ENCODE measurements at regions not wholly inside any gene's neighbourhood (a gene's known extent, or its start where the extent isn't known, plus 50 kb on each side); places are given as distances from the start of the nearest gene placed in this dataset.

DNA sequence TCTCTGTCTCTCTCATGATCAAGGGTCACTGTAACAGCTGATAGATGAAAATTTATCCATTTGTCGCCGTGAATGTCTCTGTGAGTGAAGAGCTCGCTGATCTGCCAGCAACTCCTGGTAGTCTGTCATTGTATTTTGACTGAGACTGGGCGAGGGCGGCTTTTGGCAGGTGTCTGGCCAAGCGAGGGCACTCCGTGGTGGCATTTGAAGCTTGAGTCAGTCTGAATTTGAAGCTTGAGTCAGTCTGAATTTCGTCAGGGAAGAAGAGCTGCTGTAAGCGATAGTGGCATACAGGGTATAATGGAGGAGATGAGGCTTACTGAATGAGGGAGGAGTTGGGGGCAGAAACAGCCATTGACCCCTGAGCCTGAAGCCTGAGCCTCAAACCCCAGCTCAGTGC, 56.8 kb upstream of the FAM181A start:
- Mint-ChIP-seq H3K27me3 (ENCODE audit: low read depth) (peaks cover 51% of the 10 kb centered on the region), H3K9me3 (peaks cover 2% of the 10 kb centered on the region), H3K27ac (peak overlapping the region in 2 of 3 experiments; percentile 36 to 42), H3K36me3 (ENCODE audit: low read depth) (no peaks in the 10 kb centered on the region), H3K4me1 (peaks cover 18% of the 10 kb centered on the region), H3K4me3 (no peak overlapping the region)
- TF ChIP-seq, protein P1, sequence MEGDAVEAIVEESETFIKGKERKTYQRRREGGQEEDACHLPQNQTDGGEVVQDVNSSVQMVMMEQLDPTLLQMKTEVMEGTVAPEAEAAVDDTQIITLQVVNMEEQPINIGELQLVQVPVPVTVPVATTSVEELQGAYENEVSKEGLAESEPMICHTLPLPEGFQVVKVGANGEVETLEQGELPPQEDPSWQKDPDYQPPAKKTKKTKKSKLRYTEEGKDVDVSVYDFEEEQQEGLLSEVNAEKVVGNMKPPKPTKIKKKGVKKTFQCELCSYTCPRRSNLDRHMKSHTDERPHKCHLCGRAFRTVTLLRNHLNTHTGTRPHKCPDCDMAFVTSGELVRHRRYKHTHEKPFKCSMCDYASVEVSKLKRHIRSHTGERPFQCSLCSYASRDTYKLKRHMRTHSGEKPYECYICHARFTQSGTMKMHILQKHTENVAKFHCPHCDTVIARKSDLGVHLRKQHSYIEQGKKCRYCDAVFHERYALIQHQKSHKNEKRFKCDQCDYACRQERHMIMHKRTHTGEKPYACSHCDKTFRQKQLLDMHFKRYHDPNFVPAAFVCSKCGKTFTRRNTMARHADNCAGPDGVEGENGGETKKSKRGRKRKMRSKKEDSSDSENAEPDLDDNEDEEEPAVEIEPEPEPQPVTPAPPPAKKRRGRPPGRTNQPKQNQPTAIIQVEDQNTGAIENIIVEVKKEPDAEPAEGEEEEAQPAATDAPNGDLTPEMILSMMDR (IDR thresholded peaks at IDR 0.05; ENCODE audit: unreplicated experiment in 3 of 3) = no peak

DNA sequence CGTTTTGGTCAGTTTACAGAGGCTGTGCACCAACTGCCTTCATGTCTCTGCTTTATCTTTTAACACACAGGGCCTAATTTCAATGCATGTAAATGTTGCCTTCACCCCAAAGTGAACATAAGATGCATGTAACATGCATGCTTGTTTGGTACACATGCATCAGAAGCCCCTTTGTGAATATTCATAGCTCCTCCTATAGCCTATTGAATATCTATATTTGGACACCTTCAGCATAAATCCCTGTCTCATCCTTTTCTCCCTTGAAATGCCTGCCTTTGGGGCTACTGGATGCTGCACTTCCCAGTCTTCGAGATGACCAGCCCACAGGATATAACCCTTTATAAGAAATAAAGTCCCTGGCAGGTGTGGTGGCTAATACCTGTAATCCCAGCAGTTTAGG, 57.7 kb upstream of the FAM181A start:
- H3K27ac Mint-ChIP-seq = no peak overlapping the region
- H3K9me3 Mint-ChIP-seq = peaks cover 2% of the 10 kb centered on the region
- H3K4me1 Mint-ChIP-seq = peaks cover 18% of the 10 kb centered on the region
- TF ChIP-seq, protein P1 (IDR thresholded peaks at IDR 0.05; ENCODE audit: unreplicated experiment in 3 of 3) = no peak
- peaks cover 51% of the 10 kb centered on the region for H3K27me3 Mint-ChIP-seq (ENCODE audit: low read depth)
- H3K36me3 Mint-ChIP-seq (ENCODE audit: low read depth) = no peaks in the 10 kb centered on the region
- no peak overlapping the region for H3K4me3 Mint-ChIP-seq

DNA sequence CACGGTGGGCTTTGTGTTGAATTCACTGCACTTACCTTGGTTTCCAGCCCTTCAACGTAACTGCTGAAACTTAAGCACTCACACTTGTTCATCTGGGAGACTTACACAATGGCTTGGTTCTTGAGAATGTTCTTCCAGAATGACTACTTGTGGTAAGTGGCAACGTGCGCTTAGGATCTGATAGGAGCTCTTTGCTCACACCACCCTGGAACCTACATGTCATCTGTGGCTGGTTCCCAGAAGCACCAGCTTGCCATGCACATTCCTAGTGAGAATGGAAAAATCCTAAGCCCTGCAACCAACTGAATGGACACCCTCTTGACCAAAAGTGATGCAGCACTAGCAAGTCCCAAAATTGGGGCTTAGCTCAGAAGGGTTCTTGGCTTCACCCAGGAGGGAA, 59.0 kb upstream of the FAM181A start:
- TF ChIP-seq, protein P1 (IDR thresholded peaks at IDR 0.05; ENCODE audit: unreplicated experiment in 3 of 3) = no peak
- Mint-ChIP-seq H3K9me3 (no peaks in the 10 kb centered on the region), H3K4me1 (peaks cover 18% of the 10 kb centered on the region), H3K27ac (no peak overlapping the region), H3K36me3 (ENCODE audit: low read depth) (no peaks in the 10 kb centered on the region), H3K4me3 (no peak overlapping the region), H3K27me3 (ENCODE audit: low read depth) (peaks cover 49% of the 10 kb centered on the region)

DNA sequence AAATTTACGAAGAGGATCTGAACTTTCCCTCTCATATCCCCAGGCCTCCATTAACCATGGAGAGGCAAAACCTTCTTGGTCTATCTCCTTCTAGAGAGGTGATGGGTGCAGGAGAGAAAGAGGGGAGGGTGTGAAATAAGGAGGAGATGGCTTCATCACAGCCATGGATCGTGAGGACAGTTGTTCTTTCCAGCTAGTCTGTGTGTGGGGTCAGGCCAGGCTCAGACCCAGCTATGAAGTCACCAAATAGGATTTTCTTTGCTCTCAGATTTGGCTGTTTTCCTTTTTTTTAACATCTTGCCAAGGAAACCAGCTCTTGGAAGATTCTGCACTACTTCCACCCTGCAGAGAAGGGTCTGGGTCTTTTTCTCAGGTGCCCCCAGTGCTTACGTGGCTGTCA, 64.9 kb upstream of the FAM181A start:
- TF ChIP-seq, protein P1 (IDR thresholded peaks at IDR 0.05; ENCODE audit: unreplicated experiment in 3 of 3) = no peak
- Mint-ChIP-seq H3K4me1 (peaks cover 33% of the 10 kb centered on the region), H3K4me3 (no peak overlapping the region), H3K9me3 (no peaks in the 10 kb centered on the region), H3K27ac (no peak overlapping the region), H3K36me3 (ENCODE audit: low read depth) (no peaks in the 10 kb centered on the region), H3K27me3 (ENCODE audit: low read depth) (peaks cover 26% of the 10 kb centered on the region)

DNA sequence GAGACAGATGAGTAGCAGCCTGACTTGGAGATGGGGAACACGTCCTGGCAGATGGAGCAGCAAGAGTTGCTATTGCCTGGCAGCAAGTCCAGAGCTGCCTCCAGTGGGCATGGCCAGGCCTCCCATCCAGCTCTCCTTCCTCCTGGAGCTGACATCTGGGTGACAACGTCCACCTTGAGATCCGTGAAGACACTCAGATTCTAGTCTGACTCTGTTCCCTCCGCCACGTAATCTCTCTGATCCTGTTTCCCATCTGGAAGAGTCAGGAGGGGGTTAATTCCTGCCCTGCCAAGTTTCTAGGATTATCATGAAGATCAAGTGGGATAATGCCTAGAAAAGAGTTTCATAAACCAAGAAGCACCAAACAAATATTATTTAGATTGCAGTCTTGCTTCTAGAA, 65.3 kb upstream of the FAM181A start:
- H3K9me3 Mint-ChIP-seq = no peaks in the 10 kb centered on the region
- H3K27ac Mint-ChIP-seq = no peak overlapping the region
- no peak overlapping the region for H3K4me3 Mint-ChIP-seq
- H3K36me3 Mint-ChIP-seq (ENCODE audit: low read depth) = no peaks in the 10 kb centered on the region
- H3K27me3 Mint-ChIP-seq (ENCODE audit: low read depth) = peaks cover 30% of the 10 kb centered on the region
- peaks cover 37% of the 10 kb centered on the region for H3K4me1 Mint-ChIP-seq
- TF ChIP-seq, protein P1 (IDR thresholded peaks at IDR 0.05; ENCODE audit: unreplicated experiment in 3 of 3) = no peak

DNA sequence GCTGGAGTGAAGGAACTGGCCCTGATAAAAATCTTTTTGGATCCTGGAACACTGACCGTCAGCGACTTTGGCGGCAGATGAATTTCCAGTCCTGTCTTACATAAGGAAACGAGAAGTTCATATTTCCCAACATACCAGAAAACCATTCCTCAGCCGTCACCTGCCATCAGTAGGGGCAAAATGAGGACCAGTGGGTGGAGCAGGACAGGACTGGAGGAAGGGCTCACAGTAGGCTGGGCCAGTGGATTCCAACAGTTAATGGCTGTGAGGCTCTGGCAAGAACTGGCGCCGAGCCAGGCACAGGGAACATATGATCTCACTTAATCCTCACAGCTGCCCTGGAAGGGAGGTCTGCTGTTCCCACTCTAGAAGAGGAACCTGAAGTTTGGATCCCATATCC, 67.2 kb upstream of the FAM181A start:
- Mint-ChIP-seq H3K4me1 (peaks cover 46% of the 10 kb centered on the region), H3K9me3 (no peaks in the 10 kb centered on the region), H3K27me3 (ENCODE audit: low read depth) (peaks cover 27% of the 10 kb centered on the region), H3K27ac (no peak overlapping the region), H3K4me3 (peak overlapping the region in 1 of 3 experiments; percentile 14), H3K36me3 (ENCODE audit: low read depth) (no peaks in the 10 kb centered on the region)
- TF ChIP-seq, protein P1 (IDR thresholded peaks at IDR 0.05; ENCODE audit: unreplicated experiment in 3 of 3) = no peak

Measured in nephron (organoid).